Suprapubic skin (tissue), 4 donors: ENCODE measurements at regions not wholly inside any gene's neighbourhood (a gene's known extent, or its start where the extent isn't known, plus 50 kb on each side); places are given as distances from the start of the nearest gene placed in this dataset.

ENCODE experiments used
- CTCF ChIP-seq, 2 donors: fragments of 200-600 bp in 1 of 2; fragments of 450-650 bp in 1 of 2; sonication (generic) in 1 of 2; IDR thresholded peaks; one replicate each; pipeline ENCODE4 v1.5.1; 2016 to 2019; ENCODE audit warnings: antibody characterized with exemption in 2 of 2, mild to moderate bottlenecking in 1 of 2, moderate library complexity in 1 of 2
- POLR2A ChIP-seq, 2 donors: fragments of 450-650 bp; IDR thresholded peaks; one replicate each; pipeline ENCODE4 v1.6.1; 2017; ENCODE audit warnings: antibody characterized with exemption in 2 of 2, mild to moderate bottlenecking in 2 of 2, moderate library complexity in 2 of 2
- POLR2AphosphoS5 ChIP-seq, 3 donors: sonication (generic); formaldehyde crosslinking; IDR thresholded peaks; one replicate each; pipeline ENCODE4 v1.6.1; 2017; ENCODE audit warnings: antibody characterized with exemption in 3 of 3

- TF ChIP-seq CTCF (IDR thresholded peaks at IDR 0.05) = no peak
- no peak for TF ChIP-seq POLR2A (IDR thresholded peaks at IDR 0.05)
- TF ChIP-seq POLR2AphosphoS5 (IDR thresholded peaks at IDR 0.05) = no peak
Measured at GRCh38 chr4:36930562-36931111, 313.9 kb upstream of the NWD2 start.
